Colonic mucosa (tissue), 4 donors: ENCODE measurements at regions not wholly inside any gene's neighbourhood (a gene's known extent, or its start where the extent isn't known, plus 50 kb on each side); places are given as distances from the start of the nearest gene placed in this dataset.
"Not testable (repeated sequence)": the region's sequence is repeated elsewhere in the genome, so short reads cannot be mapped to it uniquely, and the experiment has no call there.

Source experiments
- DNase-seq: peaks from one replicate; pipeline ENCODE4 v3.0.0-alpha.2; 2020
- H3K27ac ChIP-seq: fragments of 200-600 bp; one replicate; pipeline ENCODE4 v1.8.0; 2021
- H3K27me3 ChIP-seq: fragments of 200-600 bp; one replicate; pipeline ENCODE4 v1.8.0; 2021
- H3K36me3 ChIP-seq: fragments of 200-600 bp; one replicate; pipeline ENCODE4 v1.8.0; 2021
- H3K4me1 ChIP-seq: fragments of 200-600 bp; one replicate; pipeline ENCODE4 v1.8.0; 2021; ENCODE audit warnings: mild to moderate bottlenecking
- H3K4me3 ChIP-seq: fragments of 200-600 bp; one replicate; pipeline ENCODE4 v1.8.0; 2021
- H3K9ac ChIP-seq, 2 donors: one replicate each; pipeline ENCODE4 v1.7.0; 2013; ENCODE audit warnings: control low read depth in 2 of 2, low read depth in 2 of 2, low read length in 2 of 2
- H3K9me3 ChIP-seq: fragments of 200-600 bp; one replicate; pipeline ENCODE4 v1.8.0; 2021
- CTCF ChIP-seq: fragments of 200-600 bp; IDR thresholded peaks from one replicate; pipeline ENCODE4 v1.8.0; 2022; ENCODE audit warnings: antibody characterized with exemption, mild to moderate bottlenecking
- intact Hi-C: fragments of 100-400 bp; cut with DNase I; formaldehyde crosslinking; loops from one replicate; pipeline ENCODE4 v1.14.1; 2022
- donor health status: healthy.
- donor health status: DM: no; HTN: no; CAD: no.
- donor health status: DM: no; HTN: no; CAD: no.

GRCh38 chr6:106745824-106746582 is 116.6 kb downstream of the QRSL1 start:
- Histone ChIP-seq H3K4me3 (no peak overlapping the region), H3K36me3 (no peaks in the 10 kb centered on the region), H3K27ac (peak overlapping the region; percentile 88), H3K27me3 (no peaks in the 10 kb centered on the region), H3K4me1 (peaks cover 8% of the 10 kb centered on the region), H3K9ac (peak overlapping the region in 1 of 2 donors; percentile 26), H3K9me3 (no peaks in the 10 kb centered on the region)
- no peak for DNase-seq
- intact Hi-C loops = no loop called here
- no peak for TF ChIP-seq CTCF

GRCh38 chr6:106745197-106745770 is 115.9 kb downstream of the QRSL1 start:
- peaks cover 4% of the 10 kb centered on the region for H3K4me1 ChIP-seq
- no peak for DNase-seq
- H3K36me3 ChIP-seq = no peaks in the 10 kb centered on the region
- no peak overlapping the region for H3K9ac ChIP-seq
- no peaks in the 10 kb centered on the region for H3K27me3 ChIP-seq
- TF ChIP-seq CTCF = no peak
- peak overlapping the region; percentile 88 for H3K27ac ChIP-seq
- no peaks in the 10 kb centered on the region for H3K9me3 ChIP-seq
- no peak overlapping the region for H3K4me3 ChIP-seq
- intact Hi-C loops = no loop called here

GRCh38 chr6:106744781-106745180 is 115.4 kb downstream of the QRSL1 start:
- H3K9me3 ChIP-seq = no peaks in the 10 kb centered on the region
- peak overlapping the region in 1 of 2 donors; percentile 35 for H3K9ac ChIP-seq
- H3K36me3 ChIP-seq = no peaks in the 10 kb centered on the region
- no peak for TF ChIP-seq CTCF
- no peak overlapping the region for H3K4me3 ChIP-seq
- H3K27me3 ChIP-seq = no peaks in the 10 kb centered on the region
- DNase-seq = no peak
- peaks cover 4% of the 10 kb centered on the region for H3K4me1 ChIP-seq
- intact Hi-C loops = no loop called here
- H3K27ac ChIP-seq = peak overlapping the region; percentile 88

- H3K27me3 ChIP-seq, H3K4me1 ChIP-seq, H3K9me3 ChIP-seq, intact Hi-C loops, H3K36me3 ChIP-seq, H3K4me3 ChIP-seq, DNase-seq: not testable (repeated sequence)
- H3K9ac ChIP-seq = peak overlapping the region in 1 of 2 donors; percentile 35
- peak overlapping the region; percentile 76 for H3K27ac ChIP-seq
These were observed 114.7 kb downstream of the QRSL1 start for GRCh38 chr6:106744029-106744428.

- intact Hi-C loops = no loop called here
- no peak for TF ChIP-seq CTCF
- H3K27me3 ChIP-seq = no peaks in the 10 kb centered on the region
- no peak overlapping the region for H3K4me3 ChIP-seq
- DNase-seq = no peak
- peaks cover 4% of the 10 kb centered on the region for H3K4me1 ChIP-seq
- no peak overlapping the region for H3K9ac ChIP-seq
- peak overlapping the region; percentile 76 for H3K27ac ChIP-seq
- no peaks in the 10 kb centered on the region for H3K9me3 ChIP-seq
- no peaks in the 10 kb centered on the region for H3K36me3 ChIP-seq
These were observed 114.2 kb downstream of the QRSL1 start for GRCh38 chr6:106743612-106744011.

GRCh38 chr6:106740287-106740686 is 110.9 kb downstream of the QRSL1 start:
- H3K9me3 ChIP-seq = no peaks in the 10 kb centered on the region
- no peak overlapping the region for H3K9ac ChIP-seq
- H3K4me3 ChIP-seq = no peak overlapping the region
- TF ChIP-seq CTCF = no peak
- H3K27me3 ChIP-seq = no peaks in the 10 kb centered on the region
- peaks cover 4% of the 10 kb centered on the region for H3K4me1 ChIP-seq
- H3K36me3 ChIP-seq = no peaks in the 10 kb centered on the region
- intact Hi-C loops = no loop called here
- peak overlapping the region; percentile 58 for H3K27ac ChIP-seq
- DNase-seq = no peak
